GM12878 (cell line): ENCODE measurements at regions not wholly inside any gene's neighbourhood (a gene's known extent, or its start where the extent isn't known, plus 50 kb on each side); places are given as distances from the start of the nearest gene placed in this dataset.

Source experiments
- ATAC-seq: fragments of 200-7000 bp; cut with Tn5 transposase; 3 replicates; pipeline ENCODE4 v1.9.1; 2020; ENCODE audit warnings: mild to moderate bottlenecking, moderate library complexity
- BruUV-seq: library from RNA; stranded (reverse); fragments of 400-500 nt; replicated peaks from 2 replicates; lab custom pipeline; 2021; lab: Mats Ljungman, UMichigan
- CTCF ChIA-PET: fragments of 300-600 bp; sonication (Branson Sonifier 250); formaldehyde crosslinking; extraction: SDS; loops from one replicate; lab custom pipeline; 2021; ENCODE audit warnings: inconsistent platforms; lab: Yijun Ruan, JAX
- POLR2A ChIA-PET: fragments of 350-600 bp; formaldehyde crosslinking; extraction: SDS; loops from one replicate; lab custom pipeline; 2021; ENCODE audit warnings: inconsistent platforms; lab: Charles Lee
- RAD21 ChIA-PET: fragments of 300-600 bp; sonication (Branson Sonifier 250); formaldehyde crosslinking; loops from one replicate; lab custom pipeline; 2023; ENCODE audit warnings: antibody characterized with exemption; ENCODE audit not compliant: unreplicated experiment; lab: Charles Lee
- SMC1A ChIA-PET: fragments of 300-600 bp; sonication (Branson Sonifier 250); formaldehyde crosslinking; loops from one replicate; lab custom pipeline; 2023; ENCODE audit not compliant: unreplicated experiment, uncharacterized antibody; lab: Charles Lee
- DNase-seq: peaks from one replicate; pipeline ENCODE4 v3.0.0-alpha.2; 2011; ENCODE audit warnings: low read depth, low spot score
- FAIRE-seq: peaks from 3 replicates; lab custom pipeline; 2011; peaks lifted over from hg19 to GRCh38; lab: Jason Lieb, UNC
- H2AFZ ChIP-seq: 2 replicates; pipeline ENCODE4 v1.6.0; 2011; ENCODE audit warnings: low read depth, low read length, control low read depth; ENCODE audit not compliant: control insufficient read depth
- H3K27ac ChIP-seq: 2 replicates; pipeline ENCODE4 v1.5.1; 2011; ENCODE audit warnings: control low read depth; ENCODE audit not compliant: control insufficient read depth, insufficient read depth
- H3K27me3 ChIP-seq, 2 experiments: replicated peaks in 1 of 2; 2 replicates each; pipeline versions ENCODE4 v1.6.0 to v1.6.1; 2011; ENCODE audit warnings: low read length in 1 of 2; ENCODE audit not compliant: control insufficient read depth in 2 of 2, insufficient read depth in 2 of 2
- H3K36me3 ChIP-seq, 2 experiments: 2 replicates each; pipeline ENCODE4 v1.5.1; 2011; ENCODE audit warnings: low read length in 1 of 2; ENCODE audit not compliant: control insufficient read depth in 2 of 2, insufficient read depth in 2 of 2
- H3K4me1 ChIP-seq: 2 replicates; pipeline ENCODE4 v1.6.1; 2011; ENCODE audit warnings: mild to moderate bottlenecking, low read length, moderate library complexity, mixed read lengths; ENCODE audit not compliant: control insufficient read depth, insufficient read depth
- H3K4me2 ChIP-seq: 2 replicates; pipeline ENCODE4 v1.6.0; 2011; ENCODE audit warnings: control low read depth; ENCODE audit not compliant: control insufficient read depth, insufficient read depth
- H3K4me3 ChIP-seq: fragments of 200-600 bp; sonication (generic); 2 replicates; pipeline ENCODE4 v1.5.1; 2016
- H3K79me2 ChIP-seq: 2 replicates; pipeline ENCODE4 v1.6.0; 2011; ENCODE audit warnings: low read length; ENCODE audit not compliant: control insufficient read depth, insufficient read depth
- H3K9ac ChIP-seq: 2 replicates; pipeline ENCODE4 v1.8.0; 2011; ENCODE audit warnings: low read length, control low read depth, mixed read lengths; ENCODE audit not compliant: control insufficient read depth, insufficient read depth
- H3K9me3 ChIP-seq: replicated peaks from 3 replicates; pipeline ENCODE4 v1.5.1; 2011; ENCODE audit warnings: mild to moderate bottlenecking, low read length; ENCODE audit not compliant: control insufficient read depth, insufficient read depth
- H4K20me1 ChIP-seq: 2 replicates; pipeline ENCODE4 v1.6.0; 2011; ENCODE audit not compliant: control insufficient read depth, insufficient read depth
- ASH2L ChIP-seq: fragments of 300-600, 200-600 bp; sonication (generic); IDR thresholded peaks from 2 replicates; pipeline ENCODE4 v1.6.1; 2017; ENCODE audit warnings: low read depth, mild to moderate bottlenecking, borderline replicate concordance
- ATF2 ChIP-seq: IDR thresholded peaks from 2 replicates; pipeline ENCODE4 v1.6.1; 2012; ENCODE audit warnings: low read length, inconsistent platforms
- BMI1 ChIP-seq: fragments of 450-650 bp; IDR thresholded peaks from 2 replicates; pipeline ENCODE4 v1.6.1; 2016; ENCODE audit warnings: mild to moderate bottlenecking, moderate library complexity, borderline replicate concordance
- CEBPZ ChIP-seq: fragments of 150-350 bp; IDR thresholded peaks from 2 replicates; pipeline ENCODE4 v1.6.1; 2016; ENCODE audit warnings: low read depth, low read length
- CHD2 ChIP-seq: IDR thresholded peaks from 2 replicates; pipeline ENCODE4 v1.6.1; 2011; ENCODE audit warnings: low read depth, low read length, improper control_type of control experiment, borderline replicate concordance
- CHD4 ChIP-seq: fragments of 200-600 bp; sonication (generic); IDR thresholded peaks from 2 replicates; pipeline ENCODE4 v1.6.1; 2016; ENCODE audit warnings: mild to moderate bottlenecking
- FOXM1 ChIP-seq: IDR thresholded peaks from 2 replicates; pipeline ENCODE4 v1.6.1; 2012; ENCODE audit warnings: low read depth, mild to moderate bottlenecking, inconsistent platforms, low read length, moderate library complexity
- MEF2B ChIP-seq: fragments of 450-650 bp; IDR thresholded peaks from 2 replicates; pipeline ENCODE4 v1.6.1; 2018; ENCODE audit warnings: mild to moderate bottlenecking, moderate library complexity; ENCODE audit not compliant: partially characterized antibody, poor library complexity, severe bottlenecking
- MTA2 ChIP-seq: fragments of 450-650 bp; IDR thresholded peaks from 2 replicates; pipeline ENCODE4 v1.6.1; 2016; ENCODE audit warnings: low read depth, mild to moderate bottlenecking, moderate library complexity
- NFIC ChIP-seq: IDR thresholded peaks from 2 replicates; pipeline ENCODE4 v1.6.1; 2012; ENCODE audit warnings: low read depth, mild to moderate bottlenecking, inconsistent platforms, low read length, moderate library complexity
- PKNOX1 ChIP-seq: fragments of 450-650 bp; IDR thresholded peaks from 2 replicates; pipeline ENCODE4 v1.6.1; 2016; ENCODE audit warnings: mild to moderate bottlenecking
- POLR2AphosphoS5 ChIP-seq: IDR thresholded peaks from 2 replicates; pipeline ENCODE4 v1.6.1; 2011; ENCODE audit warnings: mild to moderate bottlenecking, low read length, inconsistent platforms
- SIX5 ChIP-seq: IDR thresholded peaks from 2 replicates; pipeline ENCODE4 v1.6.1; 2011; ENCODE audit warnings: mild to moderate bottlenecking, low read depth, low read length, moderate library complexity; ENCODE audit not compliant: severe bottlenecking
- SMARCA5 ChIP-seq: fragments of 450-650 bp; IDR thresholded peaks from 2 replicates; pipeline ENCODE4 v1.6.1; 2017; ENCODE audit warnings: mild to moderate bottlenecking
- SRF ChIP-seq, 2 experiments: IDR thresholded peaks; 2 replicates each; pipeline ENCODE4 v1.6.1; 2011; ENCODE audit warnings: low read depth in 2 of 2, low read length in 2 of 2, mild to moderate bottlenecking in 1 of 2, moderate library complexity in 1 of 2
- TAF1 ChIP-seq: IDR thresholded peaks from 2 replicates; pipeline ENCODE4 v1.6.1; 2011; ENCODE audit warnings: mild to moderate bottlenecking, low read depth, low read length, borderline replicate concordance
- WGBS: methylation state at CpG from one replicate; pipeline ENCODE4 v1.1.6; 2016; ENCODE audit warnings: low lambda C conversion rate; ENCODE audit not compliant: insufficient replicate concordance, insufficient coverage; ENCODE audit errors: missing lambda C conversion rate; 5-methylcytosine and 5-hydroxymethylcytosine counted together
- in situ Hi-C: fragments of 300-500 bp; cut with MboI; formaldehyde crosslinking; loops from 9 replicates; pipeline ENCODE4 v1.14.3; 2018; ENCODE audit warnings: mixed read lengths
- intact Hi-C: fragments of 100-400 bp; cut with micrococcal nuclease; formaldehyde crosslinking; loops from one replicate; pipeline ENCODE4 v1.14.2; 2022; ENCODE audit not compliant: unreplicated experiment
- TF ChIP-seq, protein P1 (sequence below): IDR thresholded peaks from 2 replicates; pipeline ENCODE4 v1.6.1; 2012; ENCODE audit warnings: low read depth, low read length, improper control_type of control experiment
- TF ChIP-seq, protein P2 (sequence below): fragments of 450-650 bp; IDR thresholded peaks from 2 replicates; pipeline ENCODE4 v1.6.1; 2017; ENCODE audit warnings: mild to moderate bottlenecking

- in situ Hi-C loops (no loop called here), intact Hi-C loops (no loop called here)
- Histone ChIP-seq H3K4me1 (no peaks in the 10 kb centered on the region), H3K9me3 (no peaks in the 10 kb centered on the region), H3K27ac (no peak overlapping the region), H3K36me3 (no peaks in the 10 kb centered on the region), H2AFZ (no peak overlapping the region), H3K4me3 (no peak overlapping the region), H3K9ac (no peak overlapping the region), H3K27me3 (no peaks in the 10 kb centered on the region; a peak in 2 of 4 replicates), H3K79me2 (no peaks in the 10 kb centered on the region), H3K4me2 (no peak overlapping the region), H4K20me1 (no peaks in the 10 kb centered on the region)
- ChIA-PET SMC1A (no interaction called here), RAD21 (no interaction called here), CTCF (no interaction called here), POLR2A (no interaction called here)
- TF ChIP-seq SRF (IDR thresholded peaks at IDR 0.05; ENCODE audit: low read depth in 2 of 2, low read length in 2 of 2), result no peak
- TF ChIP-seq TAF1, result no peak
- no peak for TF ChIP-seq CEBPZ
- TF ChIP-seq PKNOX1, result no peak
- TF ChIP-seq CHD4, result no peak
- TF ChIP-seq NFIC, result no peak
- TF ChIP-seq SMARCA5, result no peak
- TF ChIP-seq FOXM1, result no peak
- TF ChIP-seq MTA2, result no peak
- no peak for TF ChIP-seq SIX5
- TF ChIP-seq MEF2B, result no peak
- TF ChIP-seq, protein P1, sequence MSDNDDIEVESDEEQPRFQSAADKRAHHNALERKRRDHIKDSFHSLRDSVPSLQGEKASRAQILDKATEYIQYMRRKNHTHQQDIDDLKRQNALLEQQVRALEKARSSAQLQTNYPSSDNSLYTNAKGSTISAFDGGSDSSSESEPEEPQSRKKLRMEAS, result no peak
- TF ChIP-seq ASH2L, result no peak
- no peak for TF ChIP-seq ATF2
- no peak for TF ChIP-seq BMI1
- no peak for TF ChIP-seq POLR2AphosphoS5
- no peak for TF ChIP-seq CHD2
- TF ChIP-seq, protein P2, sequence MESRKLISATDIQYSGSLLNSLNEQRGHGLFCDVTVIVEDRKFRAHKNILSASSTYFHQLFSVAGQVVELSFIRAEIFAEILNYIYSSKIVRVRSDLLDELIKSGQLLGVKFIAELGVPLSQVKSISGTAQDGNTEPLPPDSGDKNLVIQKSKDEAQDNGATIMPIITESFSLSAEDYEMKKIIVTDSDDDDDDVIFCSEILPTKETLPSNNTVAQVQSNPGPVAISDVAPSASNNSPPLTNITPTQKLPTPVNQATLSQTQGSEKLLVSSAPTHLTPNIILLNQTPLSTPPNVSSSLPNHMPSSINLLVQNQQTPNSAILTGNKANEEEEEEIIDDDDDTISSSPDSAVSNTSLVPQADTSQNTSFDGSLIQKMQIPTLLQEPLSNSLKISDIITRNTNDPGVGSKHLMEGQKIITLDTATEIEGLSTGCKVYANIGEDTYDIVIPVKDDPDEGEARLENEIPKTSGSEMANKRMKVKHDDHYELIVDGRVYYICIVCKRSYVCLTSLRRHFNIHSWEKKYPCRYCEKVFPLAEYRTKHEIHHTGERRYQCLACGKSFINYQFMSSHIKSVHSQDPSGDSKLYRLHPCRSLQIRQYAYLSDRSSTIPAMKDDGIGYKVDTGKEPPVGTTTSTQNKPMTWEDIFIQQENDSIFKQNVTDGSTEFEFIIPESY, result no peak
- FAIRE-seq, result no peak
- DNase-seq, result no peak
- WGBS, result 0% methylated on average over 4 of the region's 4 CpGs
- BruUV-seq, result no TSS peak
- no peak for ATAC-seq
These were observed 121.8 kb upstream of the SLC6A11 start for GRCh38 chr3:10694179-10694578.
